ENCODE measurements at regions not wholly inside any gene's neighbourhood (a gene's known extent, or its start where the extent isn't known, plus 50 kb on each side); places are given as distances from the start of the nearest gene placed in this dataset.

DNA sequence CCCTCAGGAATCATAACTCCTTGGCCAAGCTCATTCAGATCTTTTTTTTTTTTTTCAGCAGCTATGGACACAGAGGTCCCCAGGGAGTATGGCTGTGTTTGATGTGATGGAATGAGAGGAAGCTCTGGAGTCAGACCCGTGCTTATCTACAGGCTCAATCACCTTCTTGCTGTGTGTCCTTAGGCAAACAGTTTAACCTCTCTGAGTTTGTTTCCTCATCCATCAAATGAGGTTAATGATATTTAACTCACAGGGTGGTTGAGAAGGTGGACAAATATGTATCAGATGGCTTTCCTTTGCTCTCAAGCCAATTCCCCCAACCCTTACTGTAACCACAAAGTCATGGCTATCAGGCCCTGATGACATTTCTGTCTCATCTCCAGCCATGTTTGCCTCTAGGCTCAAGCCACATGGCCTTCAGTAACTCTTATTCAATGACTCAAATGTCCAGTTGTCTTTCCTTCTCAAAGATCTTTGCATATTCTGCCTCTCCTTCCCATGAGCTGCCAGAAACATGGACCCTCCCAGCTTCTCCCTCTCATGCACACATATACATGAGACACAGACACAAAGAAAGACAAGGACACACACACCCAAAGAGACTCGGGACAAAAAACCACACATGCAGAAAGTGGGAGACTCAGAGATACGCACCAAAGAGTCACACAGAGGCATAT lies 303.5 kb upstream of the KAZN start:
- in situ Hi-C loops (cut with MboI; ENCODE audit: low sequenced_read_pairs), result no loop called here

DNA sequence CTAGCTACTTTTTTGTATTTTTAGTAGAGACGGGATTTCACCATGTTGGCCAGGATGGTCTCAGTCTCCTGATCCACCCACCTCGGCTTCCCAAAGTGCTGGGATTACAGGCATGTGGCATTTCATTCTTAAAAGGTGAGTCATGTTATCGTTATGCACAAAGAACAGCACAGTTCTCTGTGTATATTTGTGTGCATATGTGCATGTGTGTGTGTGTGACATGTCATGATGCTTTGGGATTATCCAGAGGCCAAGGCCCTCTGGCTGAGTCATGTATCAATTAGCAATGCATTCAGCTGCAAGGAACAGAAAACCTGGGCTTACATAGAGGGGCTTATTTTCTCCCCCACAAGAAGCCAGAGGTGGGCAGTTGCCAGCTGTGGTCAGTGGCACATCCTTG lies 301.7 kb upstream of the KAZN start:
- in situ Hi-C loops (cut with MboI; ENCODE audit: low sequenced_read_pairs), result no loop called here

DNA sequence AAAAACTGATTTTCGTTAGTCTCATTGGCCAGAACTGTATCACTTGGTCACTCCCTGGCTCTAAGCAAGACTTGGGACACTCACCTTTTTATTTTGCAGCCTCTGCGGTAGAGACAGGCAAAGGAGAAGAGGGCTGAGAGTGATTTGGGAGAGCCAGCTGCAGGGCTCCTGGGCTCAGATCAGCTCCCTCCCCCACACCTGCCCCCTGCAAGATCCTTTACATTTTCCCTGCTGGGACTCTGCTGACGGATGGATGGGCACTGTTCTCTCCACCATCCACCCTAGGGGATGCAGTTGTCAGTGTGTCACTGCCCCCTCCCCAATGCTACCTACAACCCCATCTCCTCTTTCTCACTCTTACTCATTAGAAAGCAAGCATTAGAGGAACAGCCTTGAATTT lies 301.1 kb upstream of the KAZN start:
- in situ Hi-C loops (cut with MboI; ENCODE audit: low sequenced_read_pairs), result no loop called here

DNA sequence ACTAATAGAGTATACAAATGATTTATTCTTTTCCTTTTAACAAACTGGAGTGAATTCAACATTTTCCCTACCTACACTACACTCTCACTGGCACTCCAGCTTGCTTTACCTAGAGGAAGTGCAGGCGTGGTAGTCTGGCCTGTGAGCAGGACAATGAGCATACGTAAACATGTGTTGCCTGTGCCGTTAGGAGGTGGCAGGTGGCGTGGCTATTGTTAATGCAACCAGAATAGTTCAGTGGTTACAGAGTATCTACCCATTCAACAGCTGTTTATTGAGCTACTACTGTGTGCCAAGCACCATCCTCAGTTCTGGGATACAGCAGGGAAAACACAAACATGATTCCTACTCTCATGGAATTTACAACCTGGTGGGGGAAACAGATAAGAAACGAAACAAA lies 299.7 kb upstream of the KAZN start:
- in situ Hi-C loops (cut with MboI; ENCODE audit: low sequenced_read_pairs), result no loop called here

DNA sequence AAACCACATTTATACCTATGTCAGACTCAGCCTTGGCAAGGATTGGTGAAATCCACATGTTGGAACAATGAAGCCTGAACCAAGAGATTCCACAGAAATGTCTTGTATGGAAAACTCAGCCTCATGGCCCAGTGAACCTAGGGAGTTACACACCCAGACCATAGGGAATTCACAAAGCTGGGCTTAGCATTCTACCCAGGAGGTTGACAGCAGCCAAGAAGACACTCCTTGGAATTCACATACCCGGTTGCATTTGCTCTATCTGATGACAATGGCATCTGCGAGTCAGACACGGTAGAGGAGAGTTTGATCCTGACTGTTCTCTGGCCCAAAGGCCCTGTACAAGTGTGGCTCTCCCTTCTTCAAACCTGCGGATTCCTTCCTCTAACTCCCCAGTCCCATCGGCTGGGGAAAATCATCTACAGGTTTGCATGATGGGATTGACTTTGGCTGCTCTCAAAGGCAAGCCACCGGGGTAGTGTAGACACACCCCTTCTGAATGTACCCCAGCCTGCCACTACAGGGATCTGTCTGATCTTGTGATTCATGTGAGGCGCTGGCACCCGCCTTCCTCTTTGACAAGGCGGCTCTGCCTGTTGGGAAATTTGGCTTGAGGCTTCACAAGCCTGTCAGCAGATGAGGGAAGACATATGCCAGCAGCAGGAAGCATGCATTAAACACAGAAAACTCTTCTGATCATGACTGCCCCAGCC lies 297.3 kb upstream of the KAZN start:
- in situ Hi-C loops (cut with MboI; ENCODE audit: low sequenced_read_pairs), result no loop called here

DNA sequence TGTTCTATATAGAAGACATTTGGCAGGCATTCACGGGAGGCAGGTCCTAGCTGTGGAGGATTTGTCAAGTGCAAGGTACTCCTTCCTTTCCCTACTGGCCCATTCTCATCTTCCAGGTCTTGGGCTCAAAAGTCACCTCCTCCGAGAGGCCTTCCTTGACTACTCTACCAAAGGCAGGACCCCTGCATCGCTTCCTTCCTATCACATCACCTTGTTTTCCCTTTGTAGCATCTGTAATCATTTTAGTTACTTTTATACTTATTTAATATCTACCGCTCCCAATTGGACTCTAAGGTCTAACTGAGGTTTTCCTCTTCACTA lies 296.8 kb upstream of the KAZN start:
- in situ Hi-C loops (cut with MboI; ENCODE audit: low sequenced_read_pairs), result no loop called here

DNA sequence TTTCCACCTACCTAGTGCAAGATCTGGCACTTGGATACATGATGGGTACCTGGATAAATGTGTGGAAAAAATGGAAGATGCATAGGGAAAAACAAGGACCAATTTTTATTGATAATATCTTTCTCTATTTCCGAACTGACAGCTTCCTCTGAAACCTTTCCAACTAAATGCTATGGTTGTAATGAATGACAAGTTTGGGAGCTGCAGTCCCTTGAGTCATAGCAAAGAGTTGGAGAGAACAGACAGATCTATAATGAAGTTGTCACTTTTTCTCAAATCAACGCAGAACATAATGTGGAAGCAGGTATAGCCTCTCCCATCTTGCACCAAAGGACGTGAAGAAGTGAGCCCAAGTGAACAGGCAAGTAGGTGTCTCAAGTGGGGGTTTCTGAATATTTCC lies 296.5 kb upstream of the KAZN start:
- in situ Hi-C loops (cut with MboI; ENCODE audit: low sequenced_read_pairs), result no loop called here

DNA sequence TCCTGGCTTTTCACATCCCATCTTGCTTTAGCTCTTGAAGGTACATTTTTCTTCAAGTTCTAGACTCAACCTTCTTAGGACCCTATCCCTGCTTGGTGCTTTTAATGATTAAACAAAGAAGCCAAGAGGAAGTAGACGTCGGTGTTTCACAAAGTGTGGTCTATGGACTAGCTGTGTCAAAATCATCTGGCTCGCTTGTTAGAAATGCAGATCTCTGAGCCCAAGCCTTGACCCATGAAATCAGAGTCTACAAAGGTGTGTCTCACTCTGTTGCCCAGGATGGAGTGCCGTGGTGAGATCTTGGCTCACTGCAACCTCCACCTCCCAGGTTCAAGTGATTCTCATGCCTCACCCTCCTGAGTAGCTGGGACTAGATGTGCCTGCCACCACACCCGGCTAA lies 295.5 kb upstream of the KAZN start:
- in situ Hi-C loops (cut with MboI; ENCODE audit: low sequenced_read_pairs), result no loop called here

DNA sequence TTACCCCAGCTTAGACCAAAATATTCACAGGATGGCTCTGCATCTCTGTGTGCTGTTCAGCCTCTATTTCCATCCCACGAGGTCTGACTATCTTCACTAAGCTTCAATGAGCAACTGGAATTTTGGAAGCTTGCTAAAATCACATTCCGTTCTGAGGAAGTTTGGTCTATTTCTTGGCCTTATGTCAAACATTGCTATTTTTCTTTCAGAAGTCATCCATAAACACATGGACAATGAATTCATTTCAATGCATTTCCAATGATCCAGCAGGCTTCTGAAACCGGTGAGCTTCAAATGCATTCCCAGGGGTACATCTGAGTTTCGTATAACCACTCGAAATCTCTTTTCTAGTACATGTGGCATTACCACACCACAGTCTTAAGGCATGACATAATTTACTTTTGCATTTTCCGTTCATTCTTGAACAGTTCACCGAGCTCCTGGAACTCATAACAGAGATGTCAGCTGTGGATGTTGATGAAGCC lies 294.1 kb upstream of the KAZN start:
- in situ Hi-C loops (cut with MboI; ENCODE audit: low sequenced_read_pairs), result no loop called here

DNA sequence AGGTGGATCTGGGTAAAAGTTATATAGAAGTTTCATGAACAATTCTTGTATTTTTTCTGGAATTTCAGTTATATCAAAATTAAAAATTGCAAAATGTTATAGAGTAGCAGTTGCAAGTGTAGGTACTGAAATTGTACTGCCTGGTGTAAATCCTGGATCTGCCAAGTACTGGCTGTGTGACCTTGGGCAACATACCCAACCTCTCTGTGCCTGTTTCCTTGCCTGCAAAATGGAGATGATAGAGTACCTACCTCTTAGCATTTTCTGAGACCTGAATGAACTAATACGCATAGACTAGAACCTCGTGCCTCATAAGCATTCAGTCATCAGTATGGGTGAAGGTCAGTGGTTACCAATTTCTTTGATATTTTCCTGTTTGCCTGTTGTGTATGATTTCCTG lies 290.0 kb upstream of the KAZN start:
- in situ Hi-C loops (cut with MboI; ENCODE audit: low sequenced_read_pairs), result no loop called here

DNA sequence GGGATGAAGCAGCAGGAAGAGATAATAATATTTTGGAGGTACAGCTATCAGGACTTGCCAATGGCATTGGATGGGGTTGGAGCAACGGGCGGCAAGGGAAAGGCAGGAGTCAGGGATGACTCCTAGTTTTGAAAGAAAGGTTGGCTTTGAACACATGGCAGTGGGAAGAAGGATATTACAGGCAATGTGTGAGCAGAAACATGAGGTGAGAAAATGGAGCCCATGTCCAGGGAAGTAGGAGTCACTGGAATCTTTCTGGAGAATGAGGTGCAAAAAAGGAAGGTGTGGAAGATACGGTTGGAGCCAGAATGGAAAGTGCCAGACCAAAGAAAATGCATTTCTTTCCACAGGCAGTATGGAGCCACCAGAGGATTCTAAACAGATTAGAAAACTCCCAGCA lies 288.5 kb upstream of the KAZN start:
- in situ Hi-C loops (cut with MboI; ENCODE audit: low sequenced_read_pairs), result no loop called here

DNA sequence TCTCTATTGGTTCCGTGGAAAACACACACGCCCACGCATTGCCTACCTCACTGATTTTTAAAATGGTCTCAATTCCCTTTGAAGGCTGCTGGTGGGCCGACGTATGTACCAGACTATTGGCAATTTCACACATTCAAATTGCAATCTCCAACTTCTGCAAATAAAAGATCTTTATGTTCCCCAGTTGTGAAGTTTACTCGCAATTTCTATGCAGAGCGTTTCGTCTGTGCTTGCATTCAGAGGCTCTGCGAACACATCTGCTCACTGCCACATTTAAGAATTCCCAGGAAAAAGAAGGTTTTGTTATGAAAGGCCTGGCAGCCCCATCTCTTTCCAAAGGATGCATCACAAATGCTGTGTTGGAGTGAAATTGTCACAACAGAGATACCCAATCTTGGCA lies 288.0 kb upstream of the KAZN start:
- in situ Hi-C loops (cut with MboI; ENCODE audit: low sequenced_read_pairs), result no loop called here

DNA sequence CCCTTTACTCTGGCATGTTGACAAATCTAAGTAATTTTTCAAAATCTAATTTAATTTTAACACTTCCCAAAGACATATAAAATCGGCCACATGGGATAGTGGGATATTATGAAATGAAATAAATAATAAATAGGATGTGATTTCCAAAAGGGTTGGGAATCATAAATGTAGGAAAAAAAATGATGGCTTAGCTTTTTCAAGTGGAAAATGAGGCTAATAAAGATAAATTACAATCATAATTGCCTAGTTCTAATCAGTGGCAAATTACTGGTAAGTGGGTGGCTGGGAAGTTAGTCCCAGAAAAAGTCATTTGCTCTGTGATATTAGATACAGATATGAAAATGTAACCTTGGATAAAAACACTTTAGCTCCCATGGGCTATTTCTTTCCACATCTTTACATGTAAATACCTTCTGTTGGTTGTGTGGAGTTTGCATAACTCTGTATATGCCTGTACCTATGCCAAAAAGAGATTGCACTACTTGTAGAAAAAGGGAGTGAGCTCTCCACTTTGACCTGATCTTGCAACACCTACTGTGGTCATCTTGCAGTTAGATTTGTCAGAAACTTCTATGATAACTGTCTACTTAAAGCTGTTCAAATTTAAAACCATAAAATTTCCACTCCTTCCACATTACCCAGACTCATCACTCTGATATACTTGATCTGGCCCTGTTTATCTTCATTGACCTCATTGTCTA lies 284.6 kb upstream of the KAZN start:
- in situ Hi-C loops (cut with MboI; ENCODE audit: low sequenced_read_pairs), result no loop called here

DNA sequence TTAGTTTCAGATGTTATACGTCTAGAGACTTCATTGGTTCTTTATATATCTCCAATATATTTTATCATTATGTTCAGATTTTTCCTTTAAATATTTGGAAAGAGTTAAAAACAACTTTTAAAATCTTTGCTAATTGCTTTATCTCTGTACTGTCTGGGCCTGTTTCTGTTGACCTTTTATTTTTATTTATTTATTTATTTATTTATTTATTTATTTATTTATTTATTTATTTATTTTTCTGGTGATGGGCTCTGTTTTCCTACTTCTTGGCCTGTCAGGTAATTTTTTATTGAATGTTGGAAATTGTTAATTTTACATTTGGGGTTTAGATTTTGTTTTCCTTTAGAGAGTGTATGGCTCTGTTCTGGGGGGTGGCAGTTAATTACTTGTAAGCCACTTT lies 279.7 kb upstream of the KAZN start:
- in situ Hi-C loops (cut with MboI; ENCODE audit: low sequenced_read_pairs), result no loop called here

DNA sequence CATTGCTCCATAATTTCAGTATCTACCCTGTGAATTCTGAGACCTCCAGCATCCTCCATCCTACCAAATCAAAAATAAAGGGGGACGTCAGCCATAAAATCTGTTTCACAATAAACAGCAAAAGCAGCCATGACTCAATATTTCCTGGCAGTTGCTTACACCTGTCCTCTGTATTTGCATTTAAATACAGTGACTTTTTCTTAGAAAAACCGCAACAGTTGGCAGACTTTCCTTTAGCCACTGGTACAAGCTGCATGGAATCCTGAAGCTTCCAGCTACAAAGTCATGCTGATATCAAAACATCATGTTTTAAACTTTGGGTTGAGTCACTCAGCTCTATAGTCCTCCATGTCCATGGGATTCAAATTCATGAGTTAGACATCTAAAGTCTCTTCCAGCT lies 278.0 kb upstream of the KAZN start:
- in situ Hi-C loops (cut with MboI; ENCODE audit: low sequenced_read_pairs), result no loop called here

DNA sequence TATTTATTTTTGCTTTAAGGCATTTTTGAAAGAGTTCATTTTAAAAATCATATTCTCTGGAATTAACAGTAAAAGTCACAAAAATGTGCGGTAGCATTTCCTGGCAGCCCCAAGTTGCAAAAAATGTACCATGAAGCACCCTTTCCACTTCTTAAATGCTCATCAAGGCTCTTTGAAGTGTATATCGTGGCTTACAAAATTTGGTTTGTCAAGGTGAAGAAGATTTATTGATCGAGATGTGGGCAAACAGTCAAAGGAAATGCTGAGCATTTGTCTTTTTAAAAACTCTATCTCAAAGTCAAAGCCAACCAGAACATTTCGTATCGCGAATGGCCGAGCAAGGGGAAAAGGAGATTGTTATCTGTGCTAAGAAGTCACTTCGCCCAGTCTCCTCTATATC lies 277.5 kb upstream of the KAZN start:
- in situ Hi-C loops (cut with MboI; ENCODE audit: low sequenced_read_pairs), result no loop called here

DNA sequence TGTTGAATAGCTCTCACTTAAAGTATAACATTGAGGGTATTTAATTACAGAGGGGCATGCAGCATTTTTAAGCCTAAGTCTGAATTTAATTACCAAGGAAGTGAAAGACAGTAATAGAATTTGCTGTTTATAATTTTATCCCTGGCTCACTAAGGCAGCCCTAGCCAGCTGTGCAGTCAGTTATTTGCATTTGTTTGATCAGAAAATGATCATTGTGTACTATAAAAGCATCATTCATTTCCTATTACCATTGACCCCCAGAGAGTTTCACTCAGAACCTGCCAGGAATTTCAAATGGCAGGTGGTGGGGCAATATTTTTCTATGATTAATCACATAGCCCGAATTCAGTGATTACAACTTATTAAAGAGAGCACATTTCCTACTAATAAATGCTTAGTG lies 277.1 kb upstream of the KAZN start:
- in situ Hi-C loops (cut with MboI; ENCODE audit: low sequenced_read_pairs), result no loop called here

DNA sequence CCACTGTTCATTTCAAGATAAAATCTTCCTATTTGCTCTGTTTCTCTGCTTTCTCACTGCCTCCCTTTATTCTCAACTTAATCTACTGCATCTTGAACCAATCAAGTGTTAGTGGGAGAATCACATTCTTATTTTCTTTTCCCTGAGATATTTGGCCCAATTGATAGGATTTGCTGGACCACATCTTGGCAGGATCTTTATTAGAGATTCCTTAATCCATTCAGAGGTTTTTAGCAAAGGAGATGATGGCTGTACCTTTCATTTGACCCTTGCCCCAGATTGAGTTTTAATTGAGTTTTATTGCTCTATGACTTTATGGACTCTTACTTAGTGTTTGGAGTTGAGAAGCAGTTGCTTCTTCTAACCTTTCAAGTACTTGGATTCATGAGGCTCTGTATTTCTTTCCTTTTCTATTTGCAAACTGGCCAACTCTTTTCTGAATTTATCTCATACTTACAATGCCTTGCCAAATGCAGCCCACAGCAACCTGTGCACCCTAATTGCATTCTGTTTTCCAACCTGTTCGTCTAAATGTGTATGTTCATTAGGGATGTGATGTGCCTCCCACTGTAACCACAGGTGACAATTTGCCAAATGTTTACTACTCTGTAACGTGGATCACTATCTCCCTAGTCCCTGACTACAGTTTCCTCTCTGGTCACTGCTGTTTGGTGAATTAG lies 274.8 kb upstream of the KAZN start:
- in situ Hi-C loops (cut with MboI; ENCODE audit: low sequenced_read_pairs), result no loop called here

DNA sequence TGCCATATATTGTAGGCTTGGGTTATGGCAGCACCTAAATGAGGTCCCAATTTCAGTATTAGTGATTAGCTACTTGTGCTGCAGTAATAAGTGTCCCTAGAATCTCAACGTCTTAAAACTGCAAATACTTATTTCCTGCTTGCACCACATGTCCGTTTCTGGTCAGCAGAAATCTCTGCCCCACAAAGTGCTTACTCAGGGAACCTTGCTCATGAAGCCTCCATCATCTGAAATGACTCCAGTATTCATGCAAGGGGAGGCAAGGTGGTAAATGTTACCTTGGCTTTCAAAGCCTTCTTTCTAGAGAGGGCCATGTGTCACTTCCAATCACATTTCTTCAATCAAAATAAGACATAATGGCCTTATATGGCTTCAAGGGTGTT lies 274.2 kb upstream of the KAZN start:
- in situ Hi-C loops (cut with MboI; ENCODE audit: low sequenced_read_pairs), result no loop called here

DNA sequence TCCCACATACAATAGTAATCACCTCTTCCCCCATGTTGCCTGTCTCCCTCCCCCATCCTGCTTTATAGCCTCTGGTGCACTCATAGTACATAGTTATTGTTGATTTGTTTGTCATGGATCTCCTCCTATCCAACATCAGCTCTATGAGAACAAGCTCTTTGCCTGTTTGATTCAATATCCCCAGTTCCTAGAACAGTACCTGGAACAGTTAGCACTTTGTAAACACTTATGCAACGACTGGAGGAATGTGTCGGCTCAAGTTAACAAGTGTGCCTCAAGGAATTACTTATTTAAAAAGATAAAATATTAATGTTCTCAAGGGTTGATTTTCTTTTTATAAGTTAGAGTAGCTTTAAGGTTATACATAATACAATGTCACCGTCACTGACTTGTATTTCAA lies 271.6 kb upstream of the KAZN start:
- in situ Hi-C loops (cut with MboI; ENCODE audit: low sequenced_read_pairs), result no loop called here

DNA sequence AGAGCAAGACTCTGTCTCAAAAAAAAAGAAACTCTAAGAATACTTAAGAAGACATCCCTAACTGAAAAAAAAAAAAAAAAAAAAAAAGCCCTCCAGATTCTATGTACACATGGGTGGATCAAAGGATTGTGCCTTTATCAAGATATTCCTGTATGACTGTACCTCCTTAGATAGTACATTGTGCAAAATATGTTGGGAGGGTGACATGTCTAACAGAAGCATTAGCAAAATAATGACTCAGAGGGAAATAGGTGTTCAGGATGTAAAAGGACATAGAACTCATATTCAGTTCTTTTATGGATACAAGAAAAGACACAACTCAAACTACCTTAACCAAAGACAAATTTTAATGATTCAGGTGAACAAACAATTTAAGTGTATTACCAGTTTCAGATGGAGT lies 269.8 kb upstream of the KAZN start:
- in situ Hi-C loops (cut with MboI; ENCODE audit: low sequenced_read_pairs), result no loop called here

DNA sequence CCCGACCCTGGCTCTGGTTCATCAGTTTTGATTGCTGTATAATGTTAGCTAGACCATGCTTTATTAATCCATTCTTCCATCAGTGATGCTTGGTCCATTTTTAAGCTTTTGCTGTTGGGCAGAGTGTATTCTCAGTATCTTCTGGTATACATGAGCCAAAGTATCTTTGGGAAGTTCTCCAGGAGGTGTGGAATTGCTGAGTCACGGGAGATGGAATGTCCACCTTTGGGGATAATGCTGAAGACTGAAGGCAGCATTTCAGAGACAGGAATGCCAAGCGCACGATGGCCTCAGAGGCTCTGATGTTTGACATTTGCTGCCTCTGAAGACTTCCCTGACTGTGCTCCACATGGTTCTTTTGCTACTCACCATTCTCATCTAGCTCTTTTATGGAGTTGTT lies 266.3 kb upstream of the KAZN start:
- in situ Hi-C loops (cut with MboI; ENCODE audit: low sequenced_read_pairs), result no loop called here
